ENCODE measurements at regions not wholly inside any gene's neighbourhood (a gene's known extent, or its start where the extent isn't known, plus 50 kb on each side); places are given as distances from the start of the nearest gene placed in this dataset.
"Not testable (repeated sequence)": the region's sequence is repeated elsewhere in the genome, so short reads cannot be mapped to it uniquely, and the experiment has no call there.

DNA sequence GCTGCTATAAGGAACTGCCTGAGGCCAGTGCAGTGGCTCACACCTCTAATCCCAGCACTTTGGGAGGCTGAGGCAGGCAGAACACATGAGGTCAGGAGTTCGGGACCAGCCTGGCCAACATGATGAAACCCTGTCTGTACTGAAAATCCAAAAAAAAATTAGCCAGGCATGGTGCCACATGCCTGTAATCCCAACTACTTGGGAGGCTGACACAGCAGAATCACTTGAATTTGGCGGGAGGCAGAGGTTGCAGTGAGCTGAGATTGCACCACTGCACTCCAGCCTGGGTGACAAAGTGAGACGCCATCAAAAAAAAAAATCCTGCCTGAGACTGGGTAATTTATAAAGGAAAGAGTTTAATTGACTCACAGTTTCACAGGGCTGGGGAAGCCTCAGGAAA is 247.1 kb upstream of the GHR start:
- TF ChIP-seq, protein P1, sequence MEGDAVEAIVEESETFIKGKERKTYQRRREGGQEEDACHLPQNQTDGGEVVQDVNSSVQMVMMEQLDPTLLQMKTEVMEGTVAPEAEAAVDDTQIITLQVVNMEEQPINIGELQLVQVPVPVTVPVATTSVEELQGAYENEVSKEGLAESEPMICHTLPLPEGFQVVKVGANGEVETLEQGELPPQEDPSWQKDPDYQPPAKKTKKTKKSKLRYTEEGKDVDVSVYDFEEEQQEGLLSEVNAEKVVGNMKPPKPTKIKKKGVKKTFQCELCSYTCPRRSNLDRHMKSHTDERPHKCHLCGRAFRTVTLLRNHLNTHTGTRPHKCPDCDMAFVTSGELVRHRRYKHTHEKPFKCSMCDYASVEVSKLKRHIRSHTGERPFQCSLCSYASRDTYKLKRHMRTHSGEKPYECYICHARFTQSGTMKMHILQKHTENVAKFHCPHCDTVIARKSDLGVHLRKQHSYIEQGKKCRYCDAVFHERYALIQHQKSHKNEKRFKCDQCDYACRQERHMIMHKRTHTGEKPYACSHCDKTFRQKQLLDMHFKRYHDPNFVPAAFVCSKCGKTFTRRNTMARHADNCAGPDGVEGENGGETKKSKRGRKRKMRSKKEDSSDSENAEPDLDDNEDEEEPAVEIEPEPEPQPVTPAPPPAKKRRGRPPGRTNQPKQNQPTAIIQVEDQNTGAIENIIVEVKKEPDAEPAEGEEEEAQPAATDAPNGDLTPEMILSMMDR (conservative IDR thresholded peaks at IDR 0.05; ENCODE audit: low read length), result not testable (repeated sequence)
- not testable (repeated sequence) for TF ChIP-seq EZH2phosphoT487 (IDR thresholded peaks at IDR 0.05; ENCODE audit: borderline replicate concordance)
